ENCODE measurements at regions not wholly inside any gene's neighbourhood (a gene's known extent, or its start where the extent isn't known, plus 50 kb on each side); places are given as distances from the start of the nearest gene placed in this dataset.

DNA sequence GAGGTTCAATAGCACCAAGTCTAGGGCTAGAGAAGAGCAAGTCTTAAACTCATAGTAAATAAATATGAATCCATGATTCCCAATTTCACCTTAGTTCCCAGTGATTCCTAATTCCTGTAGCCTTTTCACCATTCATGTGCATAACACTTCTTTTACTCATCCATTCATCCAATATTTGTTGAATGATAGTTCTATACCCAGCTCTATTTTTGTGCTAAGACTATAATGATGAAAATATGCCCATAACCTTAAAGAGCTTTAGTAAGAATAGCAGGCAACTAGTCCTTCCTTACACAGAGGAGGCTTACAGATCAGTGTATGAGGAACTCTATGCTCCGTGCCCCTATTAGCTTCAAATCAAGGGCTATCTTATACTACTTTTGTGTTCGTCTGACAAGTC, 280.2 kb upstream of the CHRM2 start:
- Histone ChIP-seq H3K9me3 (ENCODE audit: insufficient read depth, low read depth, low read length) (no peaks in the 10 kb centered on the region), H3F3A (ENCODE audit: low read depth) (no peaks in the 10 kb centered on the region), H3K27me3 (ENCODE audit: insufficient read depth, low read length, poor library complexity, severe bottlenecking) (no peaks in the 10 kb centered on the region), H4K20me1 (ENCODE audit: insufficient read depth, low read length, poor library complexity, severe bottlenecking) (no peaks in the 10 kb centered on the region), H3K4me1 (ENCODE audit: insufficient read depth, low read length, poor library complexity, severe bottlenecking) (no peaks in the 10 kb centered on the region), H3K4me3 (ENCODE audit: low read length, poor library complexity, severe bottlenecking) (no peak overlapping the region), H3K9ac (ENCODE audit: low read depth, low read length, poor library complexity, severe bottlenecking) (no peak overlapping the region), H2AFZ (ENCODE audit: low read length) (no peak overlapping the region), H3K79me2 (ENCODE audit: insufficient read depth, low read length) (no peaks in the 10 kb centered on the region), H3K4me2 (ENCODE audit: low read depth, low read length, poor library complexity, severe bottlenecking) (no peak overlapping the region), H3K36me3 (ENCODE audit: insufficient read depth, low read length) (no peaks in the 10 kb centered on the region), H3K9me2 (replicated peaks; ENCODE audit: low read depth, low read length) (no peaks in the 10 kb centered on the region)
- TF ChIP-seq, protein P1, sequence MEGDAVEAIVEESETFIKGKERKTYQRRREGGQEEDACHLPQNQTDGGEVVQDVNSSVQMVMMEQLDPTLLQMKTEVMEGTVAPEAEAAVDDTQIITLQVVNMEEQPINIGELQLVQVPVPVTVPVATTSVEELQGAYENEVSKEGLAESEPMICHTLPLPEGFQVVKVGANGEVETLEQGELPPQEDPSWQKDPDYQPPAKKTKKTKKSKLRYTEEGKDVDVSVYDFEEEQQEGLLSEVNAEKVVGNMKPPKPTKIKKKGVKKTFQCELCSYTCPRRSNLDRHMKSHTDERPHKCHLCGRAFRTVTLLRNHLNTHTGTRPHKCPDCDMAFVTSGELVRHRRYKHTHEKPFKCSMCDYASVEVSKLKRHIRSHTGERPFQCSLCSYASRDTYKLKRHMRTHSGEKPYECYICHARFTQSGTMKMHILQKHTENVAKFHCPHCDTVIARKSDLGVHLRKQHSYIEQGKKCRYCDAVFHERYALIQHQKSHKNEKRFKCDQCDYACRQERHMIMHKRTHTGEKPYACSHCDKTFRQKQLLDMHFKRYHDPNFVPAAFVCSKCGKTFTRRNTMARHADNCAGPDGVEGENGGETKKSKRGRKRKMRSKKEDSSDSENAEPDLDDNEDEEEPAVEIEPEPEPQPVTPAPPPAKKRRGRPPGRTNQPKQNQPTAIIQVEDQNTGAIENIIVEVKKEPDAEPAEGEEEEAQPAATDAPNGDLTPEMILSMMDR (conservative IDR thresholded peaks at IDR 0.05; ENCODE audit: low read length), result no peak
- TF ChIP-seq EZH2phosphoT487 (IDR thresholded peaks at IDR 0.05; ENCODE audit: borderline replicate concordance), result no peak

DNA sequence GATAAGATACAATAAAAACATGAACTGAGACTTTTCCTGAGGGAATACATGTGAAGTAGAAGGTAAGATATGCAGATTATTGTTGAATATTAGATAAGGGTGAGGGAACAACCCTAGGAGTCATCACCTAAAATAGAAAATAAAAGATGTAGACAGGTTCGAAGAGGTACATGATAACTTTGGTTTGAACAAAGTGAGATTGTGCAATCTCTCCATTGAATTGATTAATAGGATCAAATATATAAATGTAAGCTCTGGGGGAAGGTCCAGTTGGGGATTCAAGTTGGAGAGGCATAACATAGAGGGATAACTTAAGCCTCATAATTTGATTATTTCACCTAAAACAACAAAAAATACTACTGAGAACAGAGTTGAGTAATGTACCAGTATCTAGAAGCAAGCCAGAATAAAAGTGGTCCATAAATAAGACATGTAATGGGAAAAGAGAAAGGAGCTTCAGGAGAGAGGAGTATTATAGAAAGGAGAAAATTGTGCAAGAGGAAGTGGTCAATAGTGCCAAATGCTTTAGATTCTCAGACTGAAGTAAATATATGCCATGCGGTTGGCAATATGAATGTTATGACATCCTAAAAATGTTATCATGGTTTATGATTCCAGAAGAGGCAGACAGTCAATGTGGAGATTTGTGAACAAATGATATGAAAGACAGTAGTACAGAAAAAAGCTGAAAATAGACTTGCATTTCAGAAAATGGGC, 282.3 kb upstream of the CHRM2 start:
- Histone ChIP-seq H3K9me3 (ENCODE audit: insufficient read depth, low read depth, low read length) (no peaks in the 10 kb centered on the region), H3K36me3 (ENCODE audit: insufficient read depth, low read length) (no peaks in the 10 kb centered on the region)

DNA sequence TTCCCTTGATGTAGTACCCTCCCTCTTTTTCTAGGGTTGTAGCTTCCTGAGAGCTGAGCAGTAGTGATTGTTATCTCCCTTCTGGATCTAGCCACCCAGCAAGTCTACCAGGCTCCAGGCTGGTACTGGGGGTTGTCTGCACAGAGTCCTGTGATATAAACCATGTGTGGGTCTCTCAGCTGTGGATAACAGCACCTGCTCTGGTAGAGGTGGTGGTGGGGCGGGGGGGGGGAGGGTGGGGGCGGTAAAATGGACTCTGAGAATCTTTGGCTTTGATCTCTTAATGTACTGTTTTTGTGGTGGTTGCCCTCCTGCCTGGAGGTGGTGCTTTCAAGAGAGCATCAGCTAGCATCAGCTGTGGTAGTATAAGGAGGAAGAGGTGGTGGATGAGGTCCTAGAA, 302.0 kb upstream of the CHRM2 start:
- Histone ChIP-seq H3K9ac (ENCODE audit: low read depth, low read length, poor library complexity, severe bottlenecking) (no peak overlapping the region), H3K4me1 (ENCODE audit: insufficient read depth, low read length, poor library complexity, severe bottlenecking) (no peaks in the 10 kb centered on the region), H3K4me3 (ENCODE audit: low read length, poor library complexity, severe bottlenecking) (no peak overlapping the region), H3K27me3 (ENCODE audit: insufficient read depth, low read length, poor library complexity, severe bottlenecking) (no peaks in the 10 kb centered on the region), H2AFZ (ENCODE audit: low read length) (no peak overlapping the region), H3K36me3 (ENCODE audit: insufficient read depth, low read length) (no peaks in the 10 kb centered on the region), H3K4me2 (ENCODE audit: low read depth, low read length, poor library complexity, severe bottlenecking) (no peak overlapping the region), H3F3A (ENCODE audit: low read depth) (no peaks in the 10 kb centered on the region), H3K79me2 (ENCODE audit: insufficient read depth, low read length) (no peaks in the 10 kb centered on the region), H3K9me3 (ENCODE audit: insufficient read depth, low read depth, low read length) (no peaks in the 10 kb centered on the region), H4K20me1 (ENCODE audit: insufficient read depth, low read length, poor library complexity, severe bottlenecking) (no peaks in the 10 kb centered on the region), H3K9me2 (replicated peaks; ENCODE audit: low read depth, low read length) (no peaks in the 10 kb centered on the region)
- TF ChIP-seq EZH2phosphoT487 (IDR thresholded peaks at IDR 0.05; ENCODE audit: borderline replicate concordance), result no peak
- TF ChIP-seq, protein P1 (conservative IDR thresholded peaks at IDR 0.05; ENCODE audit: low read length), result no peak

More for the DNA sequence above, 282.3 kb upstream of the CHRM2 start:
- no peaks in the 10 kb centered on the region for H3K4me1 ChIP-seq (ENCODE audit: insufficient read depth, low read length, poor library complexity, severe bottlenecking)
- H3K79me2 ChIP-seq (ENCODE audit: insufficient read depth, low read length), result no peaks in the 10 kb centered on the region
- no peak overlapping the region for H3K9ac ChIP-seq (ENCODE audit: low read depth, low read length, poor library complexity, severe bottlenecking)
- H3K4me2 ChIP-seq (ENCODE audit: low read depth, low read length, poor library complexity, severe bottlenecking), result no peak overlapping the region
- no peaks in the 10 kb centered on the region for H3K9me2 ChIP-seq (replicated peaks; ENCODE audit: low read depth, low read length)
- no peaks in the 10 kb centered on the region for H3K27me3 ChIP-seq (ENCODE audit: insufficient read depth, low read length, poor library complexity, severe bottlenecking)
- no peak overlapping the region for H3K4me3 ChIP-seq (ENCODE audit: low read length, poor library complexity, severe bottlenecking)
- no peaks in the 10 kb centered on the region for H4K20me1 ChIP-seq (ENCODE audit: insufficient read depth, low read length, poor library complexity, severe bottlenecking)
- H2AFZ ChIP-seq (ENCODE audit: low read length), result no peak overlapping the region
- TF ChIP-seq, protein P1 (conservative IDR thresholded peaks at IDR 0.05; ENCODE audit: low read length), result no peak
- TF ChIP-seq EZH2phosphoT487 (IDR thresholded peaks at IDR 0.05; ENCODE audit: borderline replicate concordance), result no peak
- no peaks in the 10 kb centered on the region for H3F3A ChIP-seq (ENCODE audit: low read depth)

Data from Loucy (cell line).